SIG-M5 treated with dmso at 0.1 percent for 504 hours (cell line): ENCODE measurements at regions not wholly inside any gene's neighbourhood (a gene's known extent, or its start where the extent isn't known, plus 50 kb on each side); places are given as distances from the start of the nearest gene placed in this dataset.

Experiments
- DNase-seq: peaks from one replicate; lab custom pipeline; 2025; ENCODE audit not compliant: unreplicated experiment; lab: John Stamatoyannopoulos, UW

DNA sequence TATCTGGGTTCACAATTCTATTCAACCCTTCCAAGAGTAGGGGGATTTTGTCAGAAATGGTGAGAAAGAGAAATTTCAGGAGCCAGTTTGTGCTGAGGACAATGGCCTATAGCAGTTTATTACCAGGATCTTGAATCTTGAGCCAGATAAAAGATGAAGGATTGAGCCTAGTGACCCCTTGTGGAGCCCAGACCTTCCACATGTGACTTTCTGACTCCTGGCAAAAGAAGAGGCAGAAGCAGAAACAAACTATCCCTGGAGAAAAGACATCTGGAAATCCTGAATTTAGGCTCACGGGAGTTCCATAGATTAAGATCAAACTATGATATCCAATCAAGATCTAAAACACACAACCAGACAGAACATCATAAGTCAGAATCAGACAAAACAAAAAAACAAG, 60.9 kb upstream of the CHRM2 start:
- no peak for DNase-seq

DNA sequence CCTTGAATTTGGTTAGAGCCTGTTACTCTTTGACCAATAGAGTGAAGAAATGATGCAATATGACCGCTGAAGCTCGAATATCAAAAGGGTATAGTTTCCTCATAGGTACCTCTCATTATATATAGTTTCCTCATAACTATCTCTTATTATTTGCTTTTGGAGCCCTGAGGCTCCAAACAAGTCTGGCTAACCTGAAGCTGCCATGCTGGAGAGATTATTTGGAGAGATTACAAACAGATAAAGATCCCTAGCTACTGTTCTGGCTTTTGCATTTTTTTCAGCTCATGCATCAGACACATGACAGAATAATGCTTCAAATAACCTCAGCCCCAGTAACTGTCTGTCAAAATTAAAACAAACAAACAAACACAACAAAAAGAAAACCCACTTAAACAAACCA, 65.4 kb upstream of the CHRM2 start:
- no peak for DNase-seq

DNA sequence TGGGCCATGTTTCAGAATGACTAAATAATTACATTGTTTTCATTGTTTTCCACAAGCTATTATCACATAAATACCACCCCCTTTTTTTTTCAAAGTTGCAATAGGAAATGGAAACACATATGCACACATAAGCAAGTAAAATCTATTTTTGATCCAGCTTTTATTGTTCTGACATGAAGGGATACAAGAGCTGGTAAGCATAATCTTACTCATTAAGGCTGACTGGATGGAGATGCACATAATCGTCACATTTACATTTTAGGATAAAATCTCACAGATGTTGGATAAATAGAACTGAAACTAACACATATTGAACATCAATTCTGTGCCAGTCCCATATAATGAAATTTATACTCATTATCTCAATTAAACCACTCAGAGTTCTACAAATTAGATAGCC, 84.5 kb upstream of the CHRM2 start:
- DNase-seq = no peak

DNA sequence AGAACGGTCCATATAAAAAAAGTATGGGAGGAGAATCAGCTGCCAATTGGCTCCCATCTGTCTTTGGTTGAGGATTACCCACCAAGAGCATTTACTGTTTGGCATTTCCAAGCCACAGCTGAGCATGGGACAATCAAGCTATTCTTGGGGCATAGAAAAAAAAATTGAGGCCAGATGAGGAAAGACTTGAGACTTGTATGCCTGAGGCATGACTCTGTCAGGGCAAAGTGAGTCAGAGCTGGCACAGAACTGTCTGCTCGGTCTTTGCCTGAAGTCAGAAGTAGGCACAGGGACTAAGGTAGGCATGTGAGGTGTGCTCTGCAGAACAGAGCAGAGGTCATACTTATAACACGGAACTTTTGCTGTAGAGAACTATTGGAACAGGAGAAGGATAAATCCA, 126.5 kb upstream of the CHRM2 start:
- no peak for DNase-seq

DNA sequence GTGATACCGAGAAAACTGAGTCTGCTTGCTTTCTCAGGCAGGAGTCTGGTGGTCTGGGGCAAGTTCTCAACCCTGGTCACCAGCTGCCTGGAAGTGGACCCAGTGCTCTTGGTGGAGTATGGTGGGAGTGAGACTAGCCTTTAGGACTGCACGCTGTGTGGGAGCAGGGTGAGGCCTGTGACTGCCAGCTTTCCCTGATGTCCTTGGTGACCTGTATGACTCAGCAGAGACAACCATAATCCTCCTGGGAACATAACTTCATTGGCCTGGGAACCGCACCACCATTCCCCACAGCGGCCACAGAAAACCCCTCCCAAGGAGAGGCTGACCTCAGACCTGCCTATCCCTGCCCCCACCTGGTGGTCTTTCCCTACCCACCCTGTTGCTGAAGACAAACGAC, 139.5 kb upstream of the CHRM2 start:
- DNase-seq = no peak

DNA sequence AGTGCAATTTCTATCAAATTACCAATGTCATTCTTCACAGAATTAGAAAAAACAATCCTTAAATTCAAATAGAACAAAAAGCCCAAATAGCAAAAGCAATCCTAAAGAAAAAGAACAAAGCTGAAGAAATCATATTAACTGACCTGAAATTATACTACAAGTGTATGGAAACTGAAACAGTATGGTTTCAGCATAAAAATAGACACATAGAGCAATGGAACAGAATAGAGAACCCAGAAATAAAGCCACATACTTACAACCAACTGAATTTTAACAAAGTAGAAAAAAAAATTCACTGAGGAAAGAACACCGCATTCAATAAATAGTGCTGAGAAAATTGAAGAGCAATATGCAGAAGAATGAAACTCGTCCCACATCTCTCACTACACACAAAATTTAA, 142.0 kb upstream of the CHRM2 start:
- DNase-seq = no peak

DNA sequence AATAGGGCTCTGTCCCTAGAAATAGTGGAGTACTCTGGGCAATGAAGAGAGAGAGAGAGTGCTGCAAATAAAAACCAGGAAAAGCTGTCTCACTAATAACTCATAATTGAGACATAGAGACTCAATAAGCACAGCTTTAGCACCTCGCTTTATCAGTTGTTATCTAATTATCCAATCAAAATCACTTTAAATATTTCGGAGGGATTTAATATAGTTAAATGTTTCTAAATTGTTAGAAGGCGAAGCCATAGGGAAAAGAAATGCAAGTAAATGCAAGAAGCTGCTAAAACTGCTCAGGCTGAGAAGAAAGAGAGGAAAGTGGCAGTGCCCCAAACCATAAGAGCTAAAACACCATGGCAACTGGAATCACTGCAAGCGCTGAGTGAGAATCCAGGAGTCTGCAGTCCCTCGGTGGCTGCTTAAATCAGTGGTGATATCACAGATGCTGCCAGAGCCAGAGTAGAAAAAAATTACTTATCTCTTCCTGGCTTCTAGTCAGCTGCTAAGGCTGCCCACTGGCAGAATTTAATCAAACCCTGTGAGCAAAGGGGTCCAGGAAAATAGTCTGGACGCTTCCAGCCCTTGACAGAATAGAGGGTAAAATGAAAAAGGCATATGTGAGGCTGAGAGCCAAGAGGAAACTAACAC, 150.4 kb upstream of the CHRM2 start:
- DNase-seq = no peak

DNA sequence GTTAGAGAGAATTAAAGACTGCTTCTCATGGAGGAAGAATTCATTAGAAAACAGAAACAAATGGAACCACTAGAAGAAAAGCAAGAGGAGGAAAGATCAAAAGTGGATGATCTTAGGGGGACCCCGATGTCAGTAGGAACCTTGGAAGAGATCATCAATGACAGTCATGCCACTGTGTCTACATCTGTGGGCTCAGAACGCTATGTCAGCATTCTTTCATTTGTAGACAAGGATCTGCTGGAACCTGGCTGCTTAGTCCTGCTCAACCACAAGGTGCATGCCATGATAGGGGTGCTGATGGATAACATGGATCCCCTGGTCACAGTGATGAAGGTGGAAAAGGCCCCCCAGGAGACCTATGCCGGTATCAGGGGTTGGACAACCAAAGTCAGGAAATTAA, 154.4 kb upstream of the CHRM2 start:
- DNase-seq = no peak

DNA sequence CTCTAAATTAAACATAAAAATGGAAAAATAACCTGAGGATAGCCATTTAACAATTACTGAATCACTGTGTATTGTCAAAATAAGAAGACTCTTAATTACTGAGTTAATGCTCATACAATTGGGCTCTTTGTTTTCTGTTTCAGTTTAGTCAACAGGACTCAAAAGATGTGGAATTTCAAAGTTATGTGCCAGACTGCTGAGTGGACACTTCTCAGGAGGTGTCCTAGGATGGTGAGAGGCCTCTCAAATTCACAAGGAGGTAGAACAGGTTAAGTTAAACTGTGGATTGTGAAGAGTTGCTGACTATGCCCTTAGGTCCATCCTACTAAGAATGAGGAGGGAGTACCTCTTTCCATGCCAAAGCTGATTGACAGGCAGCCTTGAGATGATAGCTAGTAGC, 157.7 kb upstream of the CHRM2 start:
- DNase-seq = no peak

DNA sequence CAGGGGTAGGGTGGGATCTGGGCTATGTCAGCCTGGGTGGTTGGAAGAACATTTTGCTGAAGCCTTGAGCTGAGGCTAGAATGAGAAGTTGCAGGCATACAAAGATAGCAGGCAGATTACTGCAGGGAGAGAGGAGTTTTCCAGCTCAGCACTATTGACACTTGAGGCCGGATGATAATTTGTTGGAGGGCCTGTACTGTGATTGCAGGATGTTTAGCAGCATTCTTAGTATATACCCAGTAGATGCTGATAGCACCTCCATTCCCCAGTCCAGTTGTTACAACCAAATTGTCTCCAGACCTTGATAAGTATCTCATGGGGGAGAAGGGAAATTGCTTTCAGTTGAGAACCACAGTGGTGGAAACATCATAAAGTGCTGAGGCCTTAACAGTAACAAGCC, 158.6 kb upstream of the CHRM2 start:
- no peak for DNase-seq

DNA sequence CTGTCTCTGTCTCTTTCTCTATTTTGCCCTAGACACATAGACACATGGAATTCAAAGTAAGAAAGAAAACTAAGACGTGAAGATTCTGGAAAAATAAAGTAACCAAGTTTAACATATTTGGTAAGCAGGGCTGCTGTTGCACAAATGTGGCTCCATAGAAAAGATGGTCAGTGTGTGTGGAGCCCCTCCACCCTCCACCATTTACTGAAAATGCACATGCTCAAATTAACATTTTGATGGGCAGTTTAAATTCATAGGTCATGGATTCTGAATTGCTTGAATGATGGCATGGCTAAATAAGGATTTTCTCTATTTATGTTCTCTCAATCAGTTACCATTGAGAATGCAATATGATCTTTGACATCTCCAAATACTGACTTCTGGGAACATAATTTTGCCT, 165.5 kb upstream of the CHRM2 start:
- DNase-seq = no peak

DNA sequence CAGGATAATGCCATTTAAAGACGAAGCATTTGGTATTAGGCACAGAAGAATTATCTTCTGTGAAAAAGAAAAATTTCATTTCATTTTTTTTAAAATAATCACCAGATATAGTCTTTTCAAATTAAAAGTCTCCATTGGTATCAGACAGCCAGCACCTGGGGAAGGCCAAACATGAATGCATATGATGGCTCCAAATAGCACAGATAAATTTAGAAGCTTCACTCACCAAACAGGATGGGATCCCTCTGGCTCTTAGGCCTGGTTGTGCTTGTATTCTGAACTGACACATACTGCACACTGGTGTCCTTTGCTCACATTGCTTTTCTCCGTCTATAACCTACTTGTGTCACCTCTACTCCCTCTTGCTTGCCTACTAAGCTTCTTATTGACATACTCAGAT, 169.5 kb upstream of the CHRM2 start:
- no peak for DNase-seq

DNA sequence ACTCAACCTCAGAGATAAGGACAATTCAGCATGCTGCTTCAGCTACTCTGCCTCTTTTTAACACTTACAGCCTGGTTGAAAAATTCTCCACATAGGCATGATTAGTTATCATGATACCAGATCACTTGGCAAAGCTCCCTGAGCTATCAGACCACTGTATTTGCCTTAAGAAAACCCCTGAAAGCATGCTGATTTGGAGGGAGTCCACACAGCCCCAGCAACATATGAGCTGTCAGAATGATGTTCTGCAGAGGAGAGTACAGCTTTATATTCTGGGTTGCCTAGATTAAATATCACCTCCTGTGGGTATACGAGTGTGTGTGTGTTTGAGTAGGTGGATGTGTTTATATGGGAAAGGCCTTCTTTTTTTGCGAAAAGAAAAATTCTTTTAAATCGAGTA, 170.2 kb upstream of the CHRM2 start:
- DNase-seq = no peak

DNA sequence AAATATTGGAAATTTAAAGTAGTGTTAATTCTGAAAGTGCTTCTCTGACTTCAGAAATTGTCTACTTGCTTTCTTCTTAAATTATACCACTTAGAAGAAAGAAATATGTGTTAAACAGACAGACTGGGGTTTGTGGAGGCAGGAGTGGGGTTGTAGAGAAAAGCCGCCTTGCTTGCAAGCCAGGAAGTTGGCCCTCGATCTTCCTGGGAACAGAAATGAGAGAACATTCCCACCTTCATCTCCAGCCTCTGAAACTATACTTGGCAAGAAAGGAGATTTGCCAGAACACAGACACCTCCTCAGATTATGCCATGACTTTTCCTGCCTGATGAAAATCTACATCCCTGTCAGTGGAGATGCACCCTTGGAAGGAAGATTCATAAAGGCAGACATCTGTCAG, 171.2 kb upstream of the CHRM2 start:
- DNase-seq = no peak

DNA sequence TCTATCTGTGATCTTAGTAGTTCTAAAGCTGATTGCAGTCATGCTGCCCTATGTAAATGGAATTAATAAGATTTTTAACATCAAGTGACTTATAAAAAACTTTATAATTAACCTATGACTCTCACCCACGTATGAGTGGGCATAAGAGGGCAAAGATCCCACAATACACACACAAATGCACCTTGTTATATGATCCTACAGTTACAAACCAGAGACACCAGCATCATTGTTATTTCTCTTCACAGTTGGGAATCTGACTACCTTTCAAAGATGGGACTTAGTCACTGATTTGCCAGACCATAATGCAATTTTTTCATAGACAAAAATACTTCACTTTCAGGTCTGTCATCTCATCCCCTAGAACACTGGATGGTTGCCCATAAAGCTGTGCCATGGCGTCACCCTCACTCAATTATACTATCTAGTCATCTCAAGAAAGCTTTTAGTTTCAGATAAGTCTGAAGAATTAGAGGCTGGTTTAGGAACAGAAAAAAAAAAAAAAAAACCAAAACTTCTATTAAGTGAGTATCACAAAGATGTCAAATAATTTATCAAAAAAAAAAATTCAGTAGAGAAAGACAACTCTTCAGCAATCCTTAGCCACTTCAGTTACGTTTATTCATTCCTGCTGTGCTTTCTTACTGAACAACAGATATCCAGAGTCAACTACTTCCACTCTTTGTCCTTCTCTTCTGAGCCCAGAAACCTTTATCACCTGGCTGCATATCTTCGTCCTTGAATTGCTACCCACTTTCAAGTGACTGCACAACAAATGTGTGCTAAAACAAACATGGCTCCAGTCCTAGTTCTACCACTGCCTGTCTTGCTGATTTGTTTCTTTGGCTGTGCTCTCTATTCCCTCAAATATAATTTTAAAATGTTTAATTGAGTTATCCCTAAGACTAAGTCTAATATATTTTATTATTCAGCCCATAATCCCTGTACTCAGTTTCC, 175.0 kb upstream of the CHRM2 start:
- no peak for DNase-seq

DNA sequence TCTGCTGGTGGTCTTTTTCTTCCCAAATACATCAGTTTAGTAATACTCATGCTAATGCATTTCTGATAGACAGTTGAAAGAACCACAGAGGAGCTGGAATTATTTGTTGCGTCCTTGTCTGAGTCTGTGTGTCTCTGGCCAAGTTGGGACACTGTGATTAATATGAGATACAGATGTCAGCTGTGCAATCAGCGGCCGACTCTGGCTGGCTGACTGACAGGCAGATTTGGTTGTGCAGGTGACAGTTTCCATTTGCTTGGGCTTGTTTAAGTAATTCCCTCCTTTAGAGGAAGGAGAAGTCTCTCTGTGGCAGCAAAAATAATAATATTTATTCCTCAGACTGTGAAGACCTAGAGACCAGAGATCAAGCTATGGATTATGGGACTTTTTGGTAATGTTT, 176.2 kb upstream of the CHRM2 start:
- DNase-seq = no peak

DNA sequence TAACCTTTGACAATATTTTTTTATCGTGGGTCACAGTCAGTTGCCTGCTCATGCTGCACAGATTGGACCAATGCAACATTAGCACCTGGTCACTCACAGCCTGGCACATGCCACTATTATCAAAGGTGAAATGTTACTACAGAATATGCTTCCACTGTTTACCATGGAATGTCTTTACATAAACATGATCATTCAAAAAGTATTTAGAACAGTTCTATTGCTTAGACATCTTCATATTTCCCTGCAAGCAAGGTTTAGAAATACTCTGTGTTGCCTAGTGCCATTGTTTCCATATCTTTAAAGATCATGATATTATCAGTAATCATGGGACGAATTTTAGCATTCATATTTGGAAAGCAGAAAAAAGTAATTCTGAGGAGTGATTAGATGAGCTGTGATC, 179.9 kb upstream of the CHRM2 start:
- DNase-seq = no peak

DNA sequence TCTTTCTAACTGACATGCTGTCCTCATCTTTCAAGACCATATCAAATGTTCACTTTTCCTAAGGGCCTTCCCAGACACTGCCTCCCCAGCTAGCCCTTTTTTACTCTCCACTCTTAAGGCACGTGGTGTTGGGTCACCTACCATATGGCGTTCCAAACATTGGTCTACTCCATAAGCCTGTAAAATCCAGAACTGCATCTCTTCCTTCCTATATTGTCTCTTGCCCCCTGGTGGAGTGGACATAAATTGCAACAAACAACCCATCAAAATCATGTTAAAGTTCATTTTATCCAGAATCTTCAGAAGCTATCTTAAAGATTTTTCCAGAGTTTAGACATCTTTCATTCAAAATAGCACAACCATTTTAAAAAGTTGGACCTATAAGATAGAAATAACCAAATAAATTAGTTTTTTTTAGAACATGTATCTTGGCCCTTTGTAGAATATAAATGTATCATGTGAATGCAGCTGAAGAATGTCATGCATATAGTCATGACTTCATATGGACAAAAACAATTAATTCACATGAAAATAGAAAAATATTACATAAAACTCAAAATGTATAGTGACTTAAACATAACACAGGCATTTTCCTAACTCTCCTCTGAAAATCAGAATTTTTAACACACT, 180.6 kb upstream of the CHRM2 start:
- DNase-seq = peak; percentile 2

DNA sequence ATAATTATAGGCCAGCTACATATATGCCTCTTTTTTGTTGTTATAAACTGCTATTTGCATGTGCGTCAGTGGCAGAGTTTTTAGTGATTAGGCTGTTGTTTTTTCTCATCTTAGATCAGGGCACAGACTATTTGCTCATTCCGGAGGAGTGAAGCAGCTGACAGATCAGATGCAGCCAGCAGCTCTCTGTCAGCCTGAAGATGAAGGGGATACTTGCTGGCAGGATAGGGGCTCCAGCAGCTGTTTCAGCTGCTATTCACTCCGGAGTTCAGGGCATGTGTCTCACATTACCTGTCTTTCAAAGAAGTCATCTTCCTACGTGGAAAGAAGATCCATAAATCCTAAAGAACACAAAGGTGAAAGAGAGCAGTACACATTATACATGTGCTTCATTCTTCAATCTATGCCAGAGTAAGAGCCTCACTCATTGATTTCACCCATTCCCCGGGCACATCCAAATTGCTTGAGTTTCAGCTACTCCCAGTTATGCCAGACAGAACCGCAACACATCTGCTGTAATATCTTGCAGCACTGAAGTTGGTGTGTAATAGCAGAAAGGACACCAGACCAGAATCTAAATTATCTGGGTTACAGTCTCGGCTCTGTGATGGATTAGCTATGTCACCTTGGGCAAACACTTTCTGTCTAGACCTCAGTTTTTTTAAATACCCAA, 182.8 kb upstream of the CHRM2 start:
- DNase-seq = no peak

DNA sequence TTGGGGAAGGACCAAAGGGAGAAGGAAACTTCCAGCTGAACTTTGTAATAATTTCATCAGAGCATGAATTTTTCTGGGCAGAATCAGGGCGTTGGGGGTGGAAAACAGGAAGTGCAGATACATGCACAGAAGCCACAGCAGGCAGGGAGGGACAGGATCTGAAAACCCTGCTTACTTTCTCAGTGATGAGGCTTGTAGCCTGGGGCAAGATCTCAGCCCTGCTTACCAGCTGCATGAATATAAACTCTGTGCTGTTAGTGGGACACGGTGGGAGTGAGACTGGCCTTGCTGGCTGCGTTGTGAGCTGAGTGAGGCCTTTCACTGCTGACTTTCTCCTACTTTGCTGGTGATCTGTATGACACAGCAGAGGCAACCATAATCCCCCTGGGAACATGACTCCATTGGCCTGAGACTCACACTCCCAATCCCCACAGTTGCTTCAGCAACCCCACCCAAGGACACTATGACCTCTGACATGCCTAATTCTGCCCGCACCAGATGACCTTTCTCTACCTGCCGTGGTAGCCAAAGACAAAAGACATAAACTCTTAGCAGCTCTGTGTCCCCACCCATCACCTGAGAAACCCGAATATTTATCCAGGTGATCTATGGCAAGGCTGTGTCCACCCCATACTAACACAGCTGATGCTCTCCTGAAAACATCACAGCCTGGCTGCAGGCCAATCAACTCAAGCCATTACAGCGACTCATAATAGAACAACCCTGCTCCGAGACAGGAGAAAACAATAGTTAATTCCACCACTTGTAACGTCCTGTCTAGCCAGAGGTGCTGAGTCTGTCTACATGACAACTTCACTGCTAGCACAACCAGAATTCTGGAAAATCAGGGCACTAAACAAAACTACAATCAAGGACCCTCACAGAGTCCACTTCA, 190.7 kb upstream of the CHRM2 start:
- peak; percentile 3 for DNase-seq

DNA sequence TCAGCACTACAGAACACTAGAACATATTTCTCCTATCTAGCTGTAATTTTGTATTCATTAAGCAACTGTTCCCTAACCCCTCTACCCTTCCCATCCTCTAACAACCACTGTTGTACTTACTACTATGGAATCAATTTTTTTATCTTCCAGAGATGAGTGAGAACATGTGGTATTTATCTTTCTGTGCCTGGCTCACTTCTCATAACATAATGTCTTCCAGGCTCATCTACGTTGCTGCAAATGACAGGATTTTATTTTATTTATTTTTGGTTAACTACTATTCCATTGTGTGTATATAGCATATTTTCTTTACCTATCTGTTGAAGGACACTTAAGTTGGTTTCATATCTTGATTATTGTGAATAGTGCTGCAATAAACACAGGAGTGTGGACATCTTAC, 200.9 kb upstream of the CHRM2 start:
- no peak for DNase-seq
